K562 (cell line): ENCODE measurements at regions not wholly inside any gene's neighbourhood (a gene's known extent, or its start where the extent isn't known, plus 50 kb on each side); places are given as distances from the start of the nearest gene placed in this dataset. TPM values are rescaled to one million over a fixed set of nuclear protein-coding genes. Genes with fewer than 3 reads are reported as not detected.

Experiments used
- small RNA-seq: library from RNA; depleted of rRNA; stranded (forward); fragments of <200 nt; gene quantifications from one replicate; pipeline ENCODE3, GENCODE V24; 2014

Small RNAs in the stretch of these regions (small RNA-seq; reads per million reads assigned to genes)
- not detected for gene RN7SL401P
